Activated CD8-positive, alpha-beta memory T cell treated with anti-CD3 and anti-CD28 coated beads, Interleukin-2, amount 50 U/mL, for 48 hours (primary cell): ENCODE measurements at regions not wholly inside any gene's neighbourhood (a gene's known extent, or its start where the extent isn't known, plus 50 kb on each side); places are given as distances from the start of the nearest gene placed in this dataset.
"Not testable (repeated sequence)": the region's sequence is repeated elsewhere in the genome, so short reads cannot be mapped to it uniquely, and the experiment has no call there.

Experiments used
- DNase-seq: peaks from one replicate; pipeline ENCODE4 v3.0.0-alpha.2; 2020

DNA sequence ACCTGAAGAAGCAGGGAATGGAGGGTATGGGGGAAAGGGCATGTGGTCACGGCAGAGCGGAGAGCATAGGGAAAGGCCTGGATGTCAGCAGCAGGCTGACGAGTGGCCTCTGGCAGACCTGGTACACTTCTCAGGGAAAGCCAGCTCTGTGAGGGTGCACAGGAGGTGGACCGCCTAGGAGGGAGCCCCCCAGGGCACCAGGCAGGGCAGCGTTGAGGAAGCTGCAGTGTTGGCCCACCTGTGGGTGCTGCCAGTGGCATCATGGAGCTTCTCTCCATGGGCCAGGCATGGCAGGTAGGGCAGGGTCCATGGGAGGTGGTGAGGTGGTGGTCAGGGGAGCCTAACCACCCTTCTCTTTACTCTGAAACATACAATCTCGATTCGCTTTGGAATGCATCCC is 143.0 kb upstream of the PITX1 start:
- DNase-seq, result no peak

DNA sequence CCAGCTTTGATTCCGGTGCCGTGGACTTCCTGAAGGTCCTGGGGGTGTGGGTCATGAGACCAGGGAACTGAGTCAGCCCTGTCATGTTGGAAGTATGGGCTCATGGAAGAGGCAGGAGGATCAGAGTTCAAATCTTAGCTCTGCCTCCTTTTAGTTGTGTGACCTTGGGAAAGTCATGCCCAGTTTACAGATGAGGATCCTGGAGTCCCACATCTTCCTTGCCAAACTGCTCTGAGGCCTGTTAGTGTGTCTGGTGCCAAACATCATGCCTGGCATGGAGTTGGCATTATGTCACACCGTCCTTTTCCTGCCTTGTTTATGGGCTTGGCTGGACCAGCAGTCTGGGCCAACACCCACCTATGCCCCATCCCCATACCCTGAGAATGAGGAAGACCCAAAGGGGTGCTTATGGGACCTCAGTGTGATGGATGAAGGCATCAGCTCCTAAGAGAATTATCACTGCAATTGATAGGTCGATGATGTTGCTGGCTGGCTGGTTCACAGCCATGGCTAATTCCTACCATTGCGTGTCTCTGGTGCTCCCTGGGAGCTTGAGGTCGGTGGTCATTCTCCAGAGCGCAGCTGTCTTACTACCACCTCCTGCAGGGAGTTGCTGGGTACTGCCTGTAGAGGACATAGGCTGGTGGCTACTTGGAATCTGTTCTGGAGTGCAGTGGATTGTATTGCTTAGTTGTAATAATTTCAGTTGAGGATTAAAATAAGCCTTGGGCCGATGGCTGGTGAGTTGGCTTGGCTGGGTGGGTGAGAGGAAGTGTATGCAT is 140.5 kb upstream of the PITX1 start:
- DNase-seq, result no peak

DNA sequence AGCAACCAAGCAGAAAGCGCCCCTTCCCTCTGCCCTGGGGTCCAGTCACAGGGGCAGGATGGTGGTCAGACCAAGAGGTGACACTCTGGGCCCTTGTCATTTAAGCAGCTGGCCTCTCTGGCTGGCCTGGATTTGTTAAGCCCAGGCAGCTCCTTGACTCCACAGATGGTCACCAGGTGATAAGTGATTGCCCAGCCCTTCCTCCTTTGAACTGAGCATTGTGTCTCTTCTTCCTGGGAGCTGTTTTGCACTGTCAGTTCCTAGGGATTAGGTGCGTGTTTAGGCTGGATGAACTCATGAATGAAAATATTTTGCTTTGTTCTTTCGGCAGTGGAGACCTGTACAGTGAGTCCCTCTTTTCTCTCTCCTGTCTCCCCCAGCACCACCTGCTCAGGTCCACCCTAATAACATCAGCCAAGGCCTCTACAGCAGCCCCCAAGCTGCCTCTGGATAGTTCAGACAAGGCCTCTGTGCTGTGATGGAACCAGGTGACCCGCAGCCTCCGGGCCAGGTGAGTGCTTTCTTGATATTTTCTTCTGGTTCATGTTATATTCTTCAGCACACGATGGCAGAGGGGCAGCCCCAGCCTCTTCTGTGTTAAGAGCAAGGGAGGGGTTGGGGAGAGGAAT is 139.7 kb upstream of the PITX1 start:
- DNase-seq, result no peak

DNA sequence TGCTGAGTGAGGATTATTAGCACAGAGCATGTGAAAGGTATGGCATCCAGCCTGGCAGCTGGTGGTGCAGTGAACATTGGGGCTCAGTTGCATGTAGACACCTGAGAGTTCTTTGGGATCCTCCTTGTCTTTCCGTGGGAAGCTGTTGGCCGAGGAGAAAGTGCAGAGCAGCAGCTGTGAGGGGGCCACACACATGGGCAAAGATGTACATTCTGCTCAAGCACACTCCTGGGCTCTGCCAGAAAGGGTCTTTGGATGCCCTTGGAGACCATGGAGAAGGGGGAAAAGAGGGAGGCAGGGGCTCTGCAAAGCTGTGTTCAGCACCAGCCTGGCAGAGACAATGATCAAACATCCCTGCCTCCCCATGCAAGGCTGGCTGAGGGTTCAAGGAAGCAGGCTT is 138.7 kb upstream of the PITX1 start:
- DNase-seq, result no peak

DNA sequence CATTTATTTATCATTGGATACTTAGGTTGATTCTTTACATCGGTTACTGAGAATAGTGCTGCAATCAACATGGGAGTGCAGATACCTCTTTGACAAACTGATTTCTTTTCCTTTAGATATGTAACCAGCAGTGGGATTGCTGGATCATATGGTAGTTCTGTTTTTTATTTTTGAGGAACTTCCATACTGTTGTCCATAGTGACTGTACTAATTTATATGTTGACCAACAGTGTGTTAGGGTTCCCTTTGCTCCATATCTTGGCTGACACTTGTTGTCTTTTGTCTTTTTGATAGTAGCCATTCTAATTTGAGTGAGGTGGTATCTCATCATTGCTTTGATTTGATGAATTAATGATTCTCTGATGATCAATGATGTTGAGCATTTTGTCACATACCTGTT is 137.3 kb upstream of the PITX1 start:
- no peak for DNase-seq

DNA sequence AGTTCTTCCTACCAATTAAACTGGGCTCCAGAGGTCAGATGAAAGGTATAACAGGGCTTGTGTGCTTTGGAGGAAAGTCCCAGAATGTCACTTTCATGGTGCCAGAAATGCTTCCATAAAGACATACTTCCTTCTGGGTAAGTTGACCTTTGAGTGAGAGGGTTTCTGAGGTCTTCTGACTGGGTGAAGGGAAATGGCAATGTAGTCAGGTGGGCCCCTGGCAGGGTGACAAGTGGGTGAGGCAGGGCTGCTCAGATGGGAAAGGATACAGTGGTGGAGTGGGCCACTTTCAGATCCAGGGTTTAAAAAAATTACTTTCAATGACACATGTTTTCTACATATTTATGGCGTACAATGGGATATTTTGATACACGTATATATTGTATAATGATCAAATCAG is 136.5 kb upstream of the PITX1 start:
- DNase-seq, result no peak

DNA sequence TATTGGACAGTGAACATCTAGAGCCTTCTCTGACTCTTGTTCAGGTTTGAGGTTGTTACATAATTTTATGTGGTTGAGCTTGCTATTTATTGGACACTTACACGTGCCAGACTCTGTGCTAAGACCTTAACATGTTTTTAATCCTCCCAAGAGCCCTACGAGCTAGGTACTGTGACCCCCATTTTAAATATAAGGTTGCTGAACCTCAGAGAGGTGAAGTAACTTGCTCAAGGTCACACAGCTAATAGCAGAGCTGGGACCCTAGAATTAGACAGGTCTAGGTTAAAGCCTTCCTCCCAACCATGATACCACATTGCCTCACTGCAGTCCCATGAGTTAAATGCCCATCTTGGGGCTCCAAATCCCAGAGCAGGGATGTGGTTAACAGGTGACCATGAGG is 135.7 kb upstream of the PITX1 start:
- no peak for DNase-seq

DNA sequence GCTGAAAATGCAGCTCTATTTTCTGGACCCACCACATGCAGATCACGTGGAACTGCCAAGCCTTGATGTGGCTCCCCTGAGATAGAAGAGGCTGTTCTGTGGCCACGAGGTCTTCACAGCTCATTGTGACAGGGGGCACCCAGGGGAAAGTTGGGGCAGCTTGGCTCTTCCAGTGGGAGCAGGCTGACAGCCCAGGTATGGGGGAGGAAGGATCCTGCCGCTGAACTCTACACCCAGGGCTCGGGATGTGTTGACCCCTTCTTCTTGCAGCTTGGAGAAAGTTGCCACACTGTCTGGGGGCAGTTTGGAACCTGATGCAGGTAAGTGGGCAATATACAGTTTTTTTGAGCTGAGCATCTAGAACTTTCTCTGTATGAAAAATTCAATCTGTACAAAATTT is 133.6 kb upstream of the PITX1 start:
- no peak for DNase-seq

DNA sequence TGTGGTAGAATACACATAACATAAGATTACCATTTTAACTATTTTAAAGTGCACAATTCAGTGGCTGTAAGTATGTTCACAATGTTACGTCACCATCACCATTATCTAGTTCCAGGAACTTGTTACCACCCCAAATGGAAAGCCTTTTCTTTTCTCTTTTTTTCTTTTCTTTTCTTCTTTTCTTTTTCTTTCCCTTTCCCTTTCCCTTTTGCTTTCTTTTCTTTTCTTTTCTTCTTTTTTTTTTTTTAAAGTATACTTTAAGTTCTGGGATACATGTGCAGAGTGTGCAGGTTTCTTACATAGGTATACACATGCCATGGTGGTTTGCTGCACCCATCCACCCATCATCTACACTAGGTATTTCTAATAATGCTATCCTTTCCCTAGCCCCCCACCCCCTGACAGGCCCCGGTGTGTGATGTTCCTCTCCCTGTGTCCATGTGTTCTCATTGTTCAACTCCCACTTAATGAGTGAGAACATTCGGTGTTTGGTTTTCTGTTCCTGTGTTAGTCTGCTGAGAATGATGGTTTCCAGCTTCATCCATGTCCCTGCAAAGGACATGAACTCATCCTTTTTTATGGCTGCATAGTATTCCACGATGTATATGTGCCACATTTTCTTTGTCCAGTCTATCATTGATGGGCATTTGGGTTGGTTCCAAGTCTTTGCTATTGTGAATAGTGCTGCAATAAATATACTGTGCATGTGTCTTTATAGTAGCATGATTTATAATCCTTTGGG is 131.0 kb upstream of the PITX1 start:
- not testable (repeated sequence) for DNase-seq

DNA sequence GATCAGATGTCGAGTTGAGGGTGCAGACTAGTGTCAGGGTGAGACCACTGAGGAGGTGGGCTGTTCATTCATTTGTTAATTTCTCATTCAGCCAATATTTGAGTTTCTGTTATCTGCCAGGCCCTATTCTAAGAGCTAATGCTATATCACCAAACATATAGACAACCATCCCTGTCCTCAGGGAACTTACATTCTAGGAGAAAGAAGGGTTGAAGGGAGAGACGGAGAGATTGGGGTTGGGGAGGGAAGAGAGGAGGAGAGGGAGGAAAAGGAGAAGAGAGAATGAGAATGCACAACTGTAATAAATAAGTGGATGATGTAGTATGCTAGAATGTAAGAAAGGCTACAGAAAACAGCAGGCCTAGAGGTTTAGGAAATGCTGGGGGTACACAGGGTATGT is 129.9 kb upstream of the PITX1 start:
- DNase-seq, result no peak

DNA sequence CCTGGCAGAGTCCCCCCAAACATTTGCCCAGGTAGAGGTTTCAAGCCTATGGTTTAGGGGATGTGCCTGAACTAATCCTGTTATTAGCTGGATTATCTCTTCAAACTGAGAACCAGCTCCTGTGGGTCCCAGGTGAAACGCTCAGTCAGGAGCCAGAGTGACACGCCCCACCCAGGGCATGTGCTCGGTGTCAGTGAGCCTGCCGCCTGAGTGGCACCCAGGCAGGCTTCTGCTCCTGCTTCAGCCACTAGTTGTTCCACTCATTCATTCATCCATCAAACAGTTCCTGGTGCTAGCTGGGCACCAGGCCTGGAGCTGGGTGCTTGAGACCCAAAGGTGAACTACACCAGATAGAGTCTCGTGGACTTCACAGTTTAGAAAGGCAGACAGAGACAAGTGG is 129.4 kb upstream of the PITX1 start:
- no peak for DNase-seq

DNA sequence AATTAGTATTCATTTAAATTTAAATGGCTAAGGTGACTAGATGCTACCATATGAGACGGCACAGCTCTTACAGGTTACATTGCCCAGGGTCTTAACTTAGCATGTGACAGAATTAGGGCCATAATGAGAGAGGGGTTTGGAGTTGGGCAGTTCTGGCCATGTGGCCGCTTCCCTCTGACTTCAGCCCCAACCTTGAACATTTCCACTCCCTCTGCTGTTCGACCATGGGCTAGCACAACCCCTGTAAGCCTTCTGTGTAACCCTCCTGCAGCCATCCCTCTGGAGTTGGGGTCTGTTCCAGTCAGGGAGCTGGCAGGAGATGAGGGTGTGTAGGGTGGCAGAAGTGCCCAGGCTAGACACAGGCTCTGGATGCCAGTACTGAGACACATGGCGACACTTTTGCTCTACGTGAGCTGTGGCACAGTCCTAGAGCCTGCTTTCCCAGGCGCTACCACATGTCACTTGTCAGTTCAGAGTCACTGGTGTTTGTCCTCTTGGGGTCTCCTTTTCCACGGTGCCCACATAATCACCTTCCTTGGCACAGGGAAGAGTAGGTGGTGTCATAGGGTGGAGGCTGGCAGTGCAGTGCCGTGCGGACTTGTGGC is 128.7 kb upstream of the PITX1 start:
- DNase-seq, result no peak

DNA sequence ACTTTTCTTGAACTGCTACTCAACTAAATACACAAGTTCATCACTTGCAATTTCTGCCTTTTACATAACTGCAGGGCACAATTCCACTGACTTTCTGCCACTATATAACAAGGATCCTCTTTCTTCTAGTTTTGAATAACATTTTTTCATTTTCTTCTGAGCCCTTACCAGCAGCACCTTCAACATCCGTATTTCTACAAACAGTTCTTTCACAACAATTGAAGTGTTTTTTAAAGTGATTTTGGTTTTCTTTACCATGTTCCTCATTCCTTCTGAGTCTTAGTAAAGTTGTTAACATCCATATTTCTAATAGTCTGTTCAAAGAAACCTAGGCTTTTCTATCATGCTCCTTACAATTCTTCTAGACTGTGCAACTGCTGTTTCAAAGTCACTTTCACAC is 127.2 kb upstream of the PITX1 start:
- no peak for DNase-seq

DNA sequence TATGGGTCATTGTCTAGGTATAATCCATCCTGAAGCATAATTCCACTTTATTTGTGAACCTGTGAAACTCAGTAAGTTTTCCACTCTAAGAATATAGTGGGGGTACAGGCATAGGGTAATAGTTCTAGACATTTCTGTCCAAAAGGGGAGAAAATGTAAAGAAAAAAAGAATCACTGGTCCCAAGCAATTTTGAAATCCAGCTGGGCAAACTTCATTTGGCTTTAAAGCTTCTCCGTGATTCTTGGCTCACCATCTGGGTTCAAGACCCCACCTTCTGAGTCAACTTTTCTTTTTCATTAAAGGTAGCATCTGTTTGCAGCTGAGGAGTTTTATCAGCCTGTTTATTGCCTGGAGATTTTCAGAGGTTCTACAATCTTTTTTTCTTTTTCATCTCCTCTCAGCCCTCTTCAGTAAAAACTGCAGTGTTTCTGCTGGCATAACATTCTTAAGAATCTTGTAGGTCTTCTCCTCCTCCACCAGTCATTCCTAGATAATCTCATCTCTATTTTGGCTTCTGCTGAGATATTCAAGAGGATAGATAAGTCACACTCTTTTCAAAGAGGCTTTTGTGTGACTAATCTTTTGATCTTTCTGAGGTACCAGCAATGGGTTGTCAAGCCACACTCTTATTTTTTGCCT is 126.1 kb upstream of the PITX1 start:
- no peak for DNase-seq

DNA sequence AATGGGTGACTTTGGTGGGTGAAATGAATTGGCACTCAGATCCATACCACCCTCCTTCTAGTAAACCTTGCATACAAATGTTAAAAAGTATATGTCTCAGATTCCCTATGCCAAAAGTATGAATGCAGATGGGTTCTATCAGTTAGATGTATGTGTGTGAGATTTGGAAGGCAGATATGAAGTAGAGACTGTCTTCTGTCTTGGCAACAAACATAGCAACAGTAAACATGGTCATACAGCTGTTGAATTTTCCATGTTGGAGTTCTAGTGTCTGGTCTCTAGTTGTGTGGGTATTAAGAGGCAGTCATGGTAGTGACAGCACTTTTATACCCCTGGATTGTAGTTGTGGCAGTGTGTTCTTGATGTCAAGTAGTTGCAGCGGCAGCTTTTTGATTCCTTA is 125.6 kb upstream of the PITX1 start:
- no peak for DNase-seq

DNA sequence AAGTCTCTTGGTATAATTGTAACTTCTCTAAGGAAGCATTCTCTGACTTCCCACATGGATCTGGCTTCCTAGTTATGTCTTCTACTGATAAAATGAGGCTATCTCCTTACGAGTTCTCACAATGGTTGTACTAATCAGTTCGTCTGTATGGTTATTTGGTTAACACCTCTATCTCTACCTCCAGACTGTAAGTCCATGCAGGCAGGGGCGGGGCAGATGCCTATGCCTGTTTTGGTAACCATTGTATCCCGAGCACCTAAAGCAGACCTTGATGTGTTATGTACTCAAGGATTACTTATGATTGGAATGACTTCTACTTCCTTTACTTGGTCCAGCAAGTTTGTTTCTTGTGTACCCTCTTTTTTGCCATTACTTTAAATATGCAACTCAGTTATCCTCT is 125.0 kb upstream of the PITX1 start:
- no peak for DNase-seq

DNA sequence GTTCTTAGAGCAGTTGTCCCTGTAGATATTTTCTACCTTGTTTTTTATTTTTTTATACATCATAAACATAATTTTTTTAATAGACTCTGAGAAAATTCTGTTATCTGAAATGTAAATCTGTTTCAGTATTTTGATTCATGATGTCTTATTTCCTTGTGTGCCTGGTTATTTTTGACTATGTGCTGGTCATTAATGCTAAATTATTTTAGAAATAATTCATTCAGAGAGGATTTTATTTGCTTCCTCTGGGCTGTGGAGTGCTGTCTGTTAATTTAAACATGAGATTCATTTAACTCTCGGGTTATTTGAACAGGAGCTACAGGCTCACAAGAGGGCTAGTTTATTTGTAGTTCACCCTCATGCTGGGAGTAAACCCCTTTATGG is 124.3 kb upstream of the PITX1 start:
- no peak for DNase-seq

DNA sequence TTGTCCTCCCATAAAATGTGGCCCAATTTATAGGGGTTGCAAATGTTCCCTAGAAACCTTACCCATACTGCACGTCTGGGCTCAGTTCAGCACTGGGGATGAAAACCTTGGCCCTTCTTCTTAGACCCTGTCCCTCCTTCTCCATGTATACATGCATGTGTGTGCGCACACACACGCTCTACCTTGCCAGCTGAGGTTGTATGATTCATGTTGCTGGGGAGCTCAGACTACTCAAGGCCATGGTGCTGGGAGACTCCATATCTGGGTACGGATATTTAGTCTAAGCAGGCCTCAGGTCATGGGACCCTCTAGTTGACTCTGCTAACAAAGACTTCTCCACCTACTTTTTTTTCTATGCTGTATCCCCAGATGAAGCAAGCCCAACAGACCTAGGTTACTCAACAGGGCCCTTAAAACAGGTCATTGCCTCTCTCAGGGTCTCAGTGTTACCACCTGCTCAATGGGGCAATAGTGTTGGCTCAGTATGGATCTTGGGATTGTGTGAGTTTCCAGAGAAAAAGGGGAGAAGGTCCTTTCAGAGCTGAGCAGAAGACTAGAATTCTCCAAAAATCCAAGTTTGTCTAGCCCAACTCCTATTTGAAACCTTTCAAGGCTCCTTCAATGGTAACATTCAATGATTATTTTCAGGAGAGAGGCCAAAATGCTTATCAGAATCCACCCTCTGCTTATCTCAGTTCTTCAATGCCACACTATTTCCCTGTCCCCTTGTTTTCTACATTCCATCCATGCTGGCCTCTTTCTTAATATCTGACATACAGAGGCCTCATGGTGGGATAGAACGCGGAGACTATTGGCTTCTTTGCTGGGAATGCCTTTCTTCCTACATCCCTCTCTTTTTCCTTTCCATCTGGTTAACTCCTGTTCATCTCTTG is 123.6 kb upstream of the PITX1 start:
- DNase-seq, result no peak

DNA sequence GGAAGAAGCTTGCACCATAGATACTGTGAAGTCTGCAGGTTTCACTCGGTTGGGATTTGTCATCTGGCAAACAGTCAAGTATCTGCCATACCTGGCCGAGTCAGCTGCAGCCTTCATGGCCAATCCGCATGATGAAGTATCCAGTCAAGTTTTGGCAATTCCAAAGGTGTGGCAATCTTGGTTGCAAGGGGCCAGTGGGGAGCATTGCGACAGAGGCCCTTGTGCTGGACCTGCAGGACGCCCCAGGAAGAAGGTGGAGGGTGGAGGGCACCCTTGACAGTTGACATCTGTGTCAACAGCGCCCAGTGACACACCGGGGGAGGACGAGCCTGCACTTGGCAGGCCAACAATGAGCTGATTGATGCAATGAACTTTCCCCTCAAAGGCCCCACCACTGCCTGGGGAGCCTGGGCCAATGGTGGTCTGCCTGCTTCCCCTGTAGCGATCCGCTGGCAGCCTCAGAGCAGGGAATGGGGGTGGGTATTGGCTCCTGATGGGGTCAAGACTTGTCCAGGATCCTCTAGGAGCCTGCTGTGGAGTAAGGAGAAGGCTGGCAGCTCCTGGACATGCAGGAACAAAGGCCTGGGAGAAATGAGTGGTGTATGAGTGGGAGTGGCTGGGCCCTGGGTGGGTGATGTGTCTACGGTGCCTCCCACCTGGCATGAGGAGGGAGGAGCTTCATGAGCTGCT is 122.8 kb upstream of the PITX1 start:
- no peak for DNase-seq

DNA sequence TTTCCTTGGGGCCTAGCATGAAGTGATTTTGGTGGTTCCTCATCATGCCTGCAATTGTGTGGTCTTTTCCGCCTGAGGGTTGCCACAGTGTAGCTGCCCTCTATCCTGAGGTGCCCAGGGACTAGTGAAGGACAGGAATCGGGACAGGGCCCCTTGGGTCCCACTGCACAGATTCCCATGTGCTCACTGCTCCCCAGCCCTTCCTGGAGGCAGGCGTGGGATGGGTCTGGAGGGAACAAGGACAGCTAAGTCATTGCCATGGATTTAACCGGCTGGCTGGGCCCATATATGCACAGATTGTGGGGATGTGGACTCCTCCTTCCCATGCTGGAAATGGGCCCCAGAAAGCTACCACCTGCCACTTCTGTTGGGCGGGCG is 122.3 kb upstream of the PITX1 start:
- DNase-seq, result no peak

DNA sequence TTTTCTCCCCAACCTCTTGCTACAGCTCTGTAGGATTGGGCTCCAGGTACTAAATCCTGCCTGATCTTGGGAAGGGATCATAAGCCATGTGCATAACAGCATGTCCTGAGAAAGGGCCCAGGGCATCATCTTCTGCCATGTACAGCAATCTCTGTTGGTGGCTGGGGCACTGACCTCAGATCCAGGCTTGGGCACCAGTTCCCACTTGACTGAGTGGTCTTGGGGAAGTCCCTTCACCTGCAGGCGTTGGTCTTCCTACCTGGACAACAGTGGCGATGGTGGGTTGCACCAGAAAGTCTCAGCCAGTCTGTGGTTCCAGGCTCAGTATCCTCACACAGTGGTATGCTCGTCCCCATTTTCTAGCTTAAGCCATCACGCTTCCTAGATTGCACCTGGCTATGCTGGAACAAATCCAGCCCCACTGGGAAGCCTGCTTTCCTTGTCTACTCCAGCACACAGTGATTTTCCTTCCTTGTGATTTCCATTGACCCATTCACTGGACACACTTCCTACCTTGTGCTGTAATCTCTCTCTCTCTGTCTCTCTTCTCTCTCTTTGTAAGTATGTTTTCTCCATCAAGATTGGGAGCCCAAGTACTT is 121.7 kb upstream of the PITX1 start:
- DNase-seq, result no peak
